ENCODE measurements at regions not wholly inside any gene's neighbourhood (a gene's known extent, or its start where the extent isn't known, plus 50 kb on each side); places are given as distances from the start of the nearest gene placed in this dataset.

GRCh38 chr15:93608643-93609148, 519.7 kb upstream of the RGMA start:
- Histone ChIP-seq H3K4me1 (no peaks in the 10 kb centered on the region), H3K9me3 (no peaks in the 10 kb centered on the region), H3K27ac (no peak overlapping the region), H3K36me3 (no peaks in the 10 kb centered on the region), H3K4me3 (no peak overlapping the region), H3K27me3 (no peaks in the 10 kb centered on the region)
- TF ChIP-seq POLR2A (IDR thresholded peaks at IDR 0.05) (no peak), CTCF (IDR thresholded peaks at IDR 0.05) (no peak)
- intact Hi-C loops (cut with DNase I; ENCODE audit: low total_unique reads): no loop called here
- DNase-seq: no peak

GRCh38 chr15:93603550-93603949, 514.5 kb upstream of the RGMA start:
- no peaks in the 10 kb centered on the region for H3K9me3 ChIP-seq
- DNase-seq: no peak

GRCh38 chr15:93587059-93587521, 498.1 kb upstream of the RGMA start:
- intact Hi-C loops (cut with DNase I; ENCODE audit: low total_unique reads): no loop called here
- TF ChIP-seq POLR2A (IDR thresholded peaks at IDR 0.05) (no peak), CTCF (IDR thresholded peaks at IDR 0.05) (no peak)
- Histone ChIP-seq H3K4me1 (peaks cover 0 to 3% of the 10 kb centered on the region in 2 donors), H3K27ac (no peak overlapping the region), H3K27me3 (no peaks in the 10 kb centered on the region), H3K4me3 (no peak overlapping the region), H3K9me3 (no peaks in the 10 kb centered on the region), H3K36me3 (no peaks in the 10 kb centered on the region)
- no peak for DNase-seq

More at GRCh38 chr15:93603550-93603949, 514.5 kb upstream of the RGMA start:
- H3K4me3 ChIP-seq: no peak overlapping the region
- no peaks in the 10 kb centered on the region for H3K4me1 ChIP-seq
- intact Hi-C loops (cut with DNase I; ENCODE audit: low total_unique reads): no loop called here
- TF ChIP-seq POLR2A (IDR thresholded peaks at IDR 0.05) (no peak), CTCF (IDR thresholded peaks at IDR 0.05) (no peak)
- H3K36me3 ChIP-seq: no peaks in the 10 kb centered on the region
- no peak overlapping the region for H3K27ac ChIP-seq
- no peaks in the 10 kb centered on the region for H3K27me3 ChIP-seq

- TF ChIP-seq CTCF (IDR thresholded peaks at IDR 0.05): no peak
- no peak for TF ChIP-seq POLR2A (IDR thresholded peaks at IDR 0.05)
- H3K27me3 ChIP-seq: no peaks in the 10 kb centered on the region
- H3K4me3 ChIP-seq: no peak overlapping the region
- no peaks in the 10 kb centered on the region for H3K9me3 ChIP-seq
- no peak overlapping the region for H3K27ac ChIP-seq
- intact Hi-C loops (cut with DNase I; ENCODE audit: low total_unique reads): no loop called here
- H3K4me1 ChIP-seq: peaks cover 0 to 3% of the 10 kb centered on the region in 2 donors
- H3K36me3 ChIP-seq: no peaks in the 10 kb centered on the region
- no peak for DNase-seq
These were observed 496.0 kb upstream of the RGMA start for GRCh38 chr15:93585012-93585411.

GRCh38 chr15:93583968-93584367, 495.0 kb upstream of the RGMA start:
- peak; percentile 65 to 77 for DNase-seq
- no peaks in the 10 kb centered on the region for H3K36me3 ChIP-seq
- intact Hi-C loops (cut with DNase I; ENCODE audit: low total_unique reads): no loop called here

More at GRCh38 chr15:93583968-93584367, 495.0 kb upstream of the RGMA start:
- Histone ChIP-seq H3K9me3 (no peaks in the 10 kb centered on the region), H3K4me3 (no peak overlapping the region), H3K27me3 (no peaks in the 10 kb centered on the region), H3K27ac (peak overlapping the region; percentile 28 to 43), H3K4me1 (peaks cover 0 to 3% of the 10 kb centered on the region in 2 donors)
- no peak for TF ChIP-seq POLR2A (IDR thresholded peaks at IDR 0.05)
- TF ChIP-seq CTCF (IDR thresholded peaks at IDR 0.05): no peak

Data from uterus (tissue), 3 donors.